Osteocyte (in vitro differentiated cells): ENCODE measurements at regions not wholly inside any gene's neighbourhood (a gene's known extent, or its start where the extent isn't known, plus 50 kb on each side); places are given as distances from the start of the nearest gene placed in this dataset.

ENCODE experiments used
- DNase-seq: peaks from one replicate; pipeline ENCODE4 v3.0.0; 2021; ENCODE audit warnings: mixed read lengths; ENCODE audit not compliant: unreplicated experiment; ENCODE audit errors: extremely low spot score
- H3K27ac Mint-ChIP-seq: one replicate; pipeline ENCODE4 v1.8.0; 2021; ENCODE audit warnings: mild to moderate bottlenecking, mixed read lengths; ENCODE audit not compliant: unreplicated experiment
- H3K27me3 Mint-ChIP-seq: one replicate; pipeline ENCODE4 v1.8.0; 2021; ENCODE audit warnings: mixed read lengths; ENCODE audit not compliant: unreplicated experiment
- H3K36me3 Mint-ChIP-seq: one replicate; pipeline ENCODE4 v1.8.0; 2021; ENCODE audit warnings: mixed read lengths; ENCODE audit not compliant: unreplicated experiment
- H3K4me1 Mint-ChIP-seq: one replicate; pipeline ENCODE4 v1.8.0; 2021; ENCODE audit warnings: mixed read lengths; ENCODE audit not compliant: unreplicated experiment
- H3K4me3 Mint-ChIP-seq: one replicate; pipeline ENCODE4 v1.8.0; 2021; ENCODE audit warnings: mild to moderate bottlenecking, moderate library complexity, mixed read lengths; ENCODE audit not compliant: unreplicated experiment
- H3K9me3 Mint-ChIP-seq: one replicate; pipeline ENCODE4 v1.8.0; 2021; ENCODE audit warnings: mixed read lengths; ENCODE audit not compliant: unreplicated experiment
- TF ChIP-seq, protein P1 (sequence below): fragments of 200-600 bp; sonication (generic); IDR thresholded peaks from 2 replicates; pipeline ENCODE4 v1.5.0; 2021; ENCODE audit warnings: antibody characterized with exemption, mild to moderate bottlenecking, moderate library complexity

DNA sequence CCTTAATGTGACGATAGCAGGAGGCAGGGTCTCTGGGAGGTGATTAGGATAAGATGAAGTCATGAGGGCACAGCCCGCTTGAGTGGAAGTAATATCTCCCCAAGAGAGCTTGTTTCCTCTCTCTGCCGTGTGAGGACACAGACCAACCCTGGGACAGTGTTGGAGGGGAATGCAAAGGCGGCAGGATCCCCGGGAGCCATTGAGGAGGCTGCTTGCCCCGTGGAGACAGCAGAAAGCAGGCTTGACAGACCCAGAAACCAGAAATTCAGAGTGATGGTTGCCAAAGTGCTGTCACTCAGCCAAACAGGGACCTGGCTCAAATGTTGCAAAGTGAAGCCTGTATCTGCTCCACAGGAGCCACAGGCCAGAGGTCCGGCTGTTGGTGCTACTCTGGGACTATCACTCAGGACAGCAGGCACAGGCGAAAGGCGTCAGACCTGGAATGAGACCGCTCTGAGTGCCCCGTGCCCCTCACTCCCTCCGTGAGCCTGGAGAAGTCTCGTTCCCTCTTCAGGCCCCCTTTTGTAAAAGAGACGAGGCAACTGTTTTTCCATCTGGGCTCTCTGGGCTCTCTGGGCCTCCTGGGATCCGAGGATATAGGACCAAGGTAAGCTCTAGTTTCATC is 96.6 kb upstream of the VANGL1 start:
- Mint-ChIP-seq H3K27ac (peak overlapping the region; percentile 97), H3K4me1 (peaks cover 32% of the 10 kb centered on the region), H3K36me3 (no peaks in the 10 kb centered on the region), H3K4me3 (no peak overlapping the region), H3K27me3 (no peaks in the 10 kb centered on the region), H3K9me3 (no peaks in the 10 kb centered on the region)
- TF ChIP-seq, protein P1, sequence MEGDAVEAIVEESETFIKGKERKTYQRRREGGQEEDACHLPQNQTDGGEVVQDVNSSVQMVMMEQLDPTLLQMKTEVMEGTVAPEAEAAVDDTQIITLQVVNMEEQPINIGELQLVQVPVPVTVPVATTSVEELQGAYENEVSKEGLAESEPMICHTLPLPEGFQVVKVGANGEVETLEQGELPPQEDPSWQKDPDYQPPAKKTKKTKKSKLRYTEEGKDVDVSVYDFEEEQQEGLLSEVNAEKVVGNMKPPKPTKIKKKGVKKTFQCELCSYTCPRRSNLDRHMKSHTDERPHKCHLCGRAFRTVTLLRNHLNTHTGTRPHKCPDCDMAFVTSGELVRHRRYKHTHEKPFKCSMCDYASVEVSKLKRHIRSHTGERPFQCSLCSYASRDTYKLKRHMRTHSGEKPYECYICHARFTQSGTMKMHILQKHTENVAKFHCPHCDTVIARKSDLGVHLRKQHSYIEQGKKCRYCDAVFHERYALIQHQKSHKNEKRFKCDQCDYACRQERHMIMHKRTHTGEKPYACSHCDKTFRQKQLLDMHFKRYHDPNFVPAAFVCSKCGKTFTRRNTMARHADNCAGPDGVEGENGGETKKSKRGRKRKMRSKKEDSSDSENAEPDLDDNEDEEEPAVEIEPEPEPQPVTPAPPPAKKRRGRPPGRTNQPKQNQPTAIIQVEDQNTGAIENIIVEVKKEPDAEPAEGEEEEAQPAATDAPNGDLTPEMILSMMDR: no peak
- no peak for DNase-seq

DNA sequence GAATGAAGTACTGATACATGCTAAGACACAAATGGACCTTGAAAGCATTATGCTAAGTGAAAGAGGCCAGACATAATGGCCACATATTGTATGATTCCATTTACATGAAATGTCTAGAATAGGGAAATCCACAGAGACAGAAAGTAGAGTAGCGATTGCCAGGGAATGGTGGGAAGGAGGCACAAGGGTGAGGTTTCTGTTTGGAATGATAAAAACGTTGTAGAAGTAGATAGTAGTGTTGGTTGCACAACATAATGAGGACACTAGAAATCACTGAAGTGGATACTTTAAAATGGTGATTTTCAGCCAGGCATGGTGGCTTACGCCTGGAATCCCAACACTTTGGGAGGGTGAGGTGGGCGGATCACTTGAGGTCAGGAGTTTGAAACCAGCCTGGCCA is 97.6 kb upstream of the VANGL1 start:
- H3K4me3 Mint-ChIP-seq: no peak overlapping the region
- H3K4me1 Mint-ChIP-seq: peaks cover 39% of the 10 kb centered on the region
- no peaks in the 10 kb centered on the region for H3K9me3 Mint-ChIP-seq
- no peak overlapping the region for H3K27ac Mint-ChIP-seq
- DNase-seq: no peak
- H3K27me3 Mint-ChIP-seq: no peaks in the 10 kb centered on the region
- TF ChIP-seq, protein P1: no peak
- peaks cover 2% of the 10 kb centered on the region for H3K36me3 Mint-ChIP-seq

DNA sequence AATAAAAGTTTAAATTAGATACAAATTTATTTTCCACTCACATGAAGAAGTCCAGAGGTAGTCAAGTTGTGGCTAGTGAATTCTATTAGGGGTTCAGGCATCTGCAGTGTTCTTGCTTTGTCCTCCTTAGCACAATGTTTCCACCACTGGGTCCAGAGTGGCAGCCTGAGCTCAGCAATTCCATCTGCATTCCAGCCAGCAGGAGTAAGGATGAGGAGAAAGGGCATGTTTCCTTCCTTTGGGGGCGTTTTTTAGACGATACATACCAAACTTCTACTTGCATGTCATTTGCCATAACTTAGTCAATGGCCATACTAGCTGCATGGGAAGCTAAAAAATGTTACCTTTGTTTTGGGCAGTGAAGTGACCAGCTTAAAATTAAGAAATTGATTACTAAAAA is 98.5 kb upstream of the VANGL1 start:
- no peak for DNase-seq
- Mint-ChIP-seq H3K36me3 (peaks cover 2% of the 10 kb centered on the region), H3K27me3 (no peaks in the 10 kb centered on the region), H3K9me3 (no peaks in the 10 kb centered on the region), H3K4me3 (no peak overlapping the region), H3K27ac (no peak overlapping the region), H3K4me1 (peaks cover 45% of the 10 kb centered on the region)
- TF ChIP-seq, protein P1: no peak

DNA sequence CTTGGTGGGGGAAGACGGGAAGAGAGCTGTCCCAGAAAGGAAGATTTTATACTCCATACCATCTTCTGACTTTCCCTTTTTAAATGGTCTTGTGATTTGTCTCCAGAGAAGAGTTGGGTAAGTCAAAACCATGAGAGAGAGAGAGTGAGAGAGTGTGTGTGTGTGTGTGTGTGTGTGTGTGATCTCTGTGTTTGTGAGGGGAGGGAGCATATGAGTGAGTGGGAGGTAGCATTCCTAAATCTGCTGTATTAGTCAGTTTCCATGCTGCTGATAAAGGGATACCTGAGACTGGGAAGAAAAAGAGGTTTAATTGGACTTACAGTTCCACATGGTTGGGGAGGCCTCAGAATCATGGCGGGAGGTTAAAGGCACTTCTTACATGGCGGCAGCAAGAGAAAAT is 102.0 kb upstream of the VANGL1 start:
- DNase-seq: no peak
- peaks cover 2% of the 10 kb centered on the region for H3K36me3 Mint-ChIP-seq
- no peak overlapping the region for H3K4me3 Mint-ChIP-seq
- TF ChIP-seq, protein P1: no peak
- H3K27ac Mint-ChIP-seq: peak overlapping the region; percentile 20
- peaks cover 15% of the 10 kb centered on the region for H3K4me1 Mint-ChIP-seq
- H3K27me3 Mint-ChIP-seq: no peaks in the 10 kb centered on the region
- peaks cover 2% of the 10 kb centered on the region for H3K9me3 Mint-ChIP-seq

DNA sequence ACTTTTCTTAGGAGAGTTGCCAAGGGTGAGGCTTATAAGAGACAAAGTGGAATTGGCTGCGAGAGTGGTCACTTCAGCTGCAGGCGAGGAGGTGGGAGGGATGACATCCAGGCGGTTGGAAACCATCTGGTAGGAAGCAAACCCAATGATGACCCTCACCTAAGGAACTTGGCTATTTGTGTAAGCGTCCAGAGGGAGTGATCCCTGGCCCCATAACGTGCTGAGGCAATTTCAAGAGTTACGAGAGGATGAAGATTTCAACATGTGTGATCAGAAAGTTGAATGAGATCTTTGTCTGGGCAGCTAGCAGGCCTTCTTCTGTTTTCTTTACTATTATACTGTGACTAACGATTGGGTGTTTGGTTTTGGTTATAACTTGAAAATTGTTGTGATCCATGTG is 102.7 kb upstream of the VANGL1 start:
- Mint-ChIP-seq H3K27ac (no peak overlapping the region), H3K36me3 (peaks cover 2% of the 10 kb centered on the region), H3K4me3 (no peak overlapping the region), H3K9me3 (peaks cover 3% of the 10 kb centered on the region), H3K4me1 (peaks cover 13% of the 10 kb centered on the region), H3K27me3 (no peaks in the 10 kb centered on the region)
- no peak for DNase-seq
- TF ChIP-seq, protein P1: no peak
